Hepatic stellate cell (primary cell): ENCODE measurements at regions not wholly inside any gene's neighbourhood (a gene's known extent, or its start where the extent isn't known, plus 50 kb on each side); places are given as distances from the start of the nearest gene placed in this dataset.
"Not testable (repeated sequence)": the region's sequence is repeated elsewhere in the genome, so short reads cannot be mapped to it uniquely, and the experiment has no call there.

Experiments
- DNase-seq: peaks from one replicate; pipeline ENCODE4 v3.0.0; 2011; ENCODE audit warnings: low spot score

GRCh38 chr6:160804639-160805038 is 102.6 kb downstream of the PLG start:
- DNase-seq, result no peak

GRCh38 chr6:160808263-160808662 is 106.2 kb downstream of the PLG start:
- DNase-seq, result no peak

- DNase-seq, result no peak
Measured at GRCh38 chr6:160810238-160810637, 108.2 kb downstream of the PLG start.

GRCh38 chr6:160812097-160812496 is 110.1 kb downstream of the PLG start:
- DNase-seq, result no peak

- DNase-seq, result no peak
Measured at GRCh38 chr6:160818934-160819333, 116.9 kb downstream of the PLG start.

GRCh38 chr6:160820661-160821060 is 118.6 kb downstream of the PLG start:
- not testable (repeated sequence) for DNase-seq

- DNase-seq, result no peak
Measured at GRCh38 chr6:160831739-160832138, 129.7 kb downstream of the PLG start.

- DNase-seq, result no peak
Measured at GRCh38 chr6:160832422-160832821, 130.4 kb downstream of the PLG start.

GRCh38 chr6:160837146-160837545 is 135.1 kb downstream of the PLG start:
- no peak for DNase-seq

GRCh38 chr6:160851031-160851430 is 140.5 kb upstream of the MAP3K4 start:
- no peak for DNase-seq

- DNase-seq, result no peak
Measured at GRCh38 chr6:160853946-160854345, 137.6 kb upstream of the MAP3K4 start.

GRCh38 chr6:160858886-160859285 is 132.7 kb upstream of the MAP3K4 start:
- DNase-seq, result no peak

- DNase-seq, result no peak
Measured at GRCh38 chr6:160859822-160860221, 131.7 kb upstream of the MAP3K4 start.

- no peak for DNase-seq
Measured at GRCh38 chr6:160861824-160862223, 129.7 kb upstream of the MAP3K4 start.

GRCh38 chr6:160863782-160864181 is 127.8 kb upstream of the MAP3K4 start:
- DNase-seq, result no peak

- no peak for DNase-seq
Measured at GRCh38 chr6:160871320-160871719, 120.2 kb upstream of the MAP3K4 start.

GRCh38 chr6:160881148-160881808 is 110.3 kb upstream of the MAP3K4 start:
- no peak for DNase-seq

GRCh38 chr6:160882006-160882405 is 109.6 kb upstream of the MAP3K4 start:
- no peak for DNase-seq

- DNase-seq, result no peak
Measured at GRCh38 chr6:160882791-160883279, 108.7 kb upstream of the MAP3K4 start.

GRCh38 chr6:160883560-160883959 is 108.0 kb upstream of the MAP3K4 start:
- DNase-seq, result no peak

GRCh38 chr6:160883999-160884398 is 107.6 kb upstream of the MAP3K4 start:
- no peak for DNase-seq

GRCh38 chr6:160889148-160889547 is 102.4 kb upstream of the MAP3K4 start:
- DNase-seq, result not testable (repeated sequence)

- DNase-seq, result no peak
Measured at GRCh38 chr6:160891690-160892089, 99.9 kb upstream of the MAP3K4 start.

- DNase-seq, result no peak
Measured at GRCh38 chr6:160895562-160895961, 96.0 kb upstream of the MAP3K4 start.
